ENCODE measurements at regions not wholly inside any gene's neighbourhood (a gene's known extent, or its start where the extent isn't known, plus 50 kb on each side); places are given as distances from the start of the nearest gene placed in this dataset.

- no peak for DNase-seq
Observed at GRCh38 chr11:95545116-95545875, 244.3 kb downstream of the FAM76B start.

GRCh38 chr11:95544095-95544856 is 245.3 kb downstream of the FAM76B start:
- DNase-seq, result peak; percentile 87

GRCh38 chr11:95542868-95543551 is 246.6 kb downstream of the FAM76B start:
- no peak for DNase-seq

GRCh38 chr11:95541715-95542114 is 247.9 kb downstream of the FAM76B start:
- no peak for DNase-seq

- no peak for DNase-seq
Observed at GRCh38 chr11:95536047-95536690, 253.4 kb downstream of the FAM76B start.

- DNase-seq, result no peak
Observed at GRCh38 chr11:95534809-95535208, 254.8 kb downstream of the FAM76B start.

GRCh38 chr11:95534226-95534625 is 255.4 kb downstream of the FAM76B start:
- no peak for DNase-seq

GRCh38 chr11:95531116-95531515 is 258.5 kb downstream of the FAM76B start:
- no peak for DNase-seq

- DNase-seq, result no peak
Observed at GRCh38 chr11:95524314-95525036, 265.1 kb downstream of the FAM76B start.

GRCh38 chr11:95522874-95523273 is 266.7 kb downstream of the FAM76B start:
- DNase-seq, result no peak

GRCh38 chr11:95521862-95522261 is 267.7 kb downstream of the FAM76B start:
- DNase-seq, result no peak

- DNase-seq, result peak; percentile 90
Observed at GRCh38 chr11:95521133-95521542, 268.4 kb downstream of the FAM76B start.

- DNase-seq, result peak; percentile 54
Observed at GRCh38 chr11:95520369-95521132, 269.0 kb downstream of the FAM76B start.

GRCh38 chr11:95519912-95520311 is 269.7 kb downstream of the FAM76B start:
- DNase-seq, result no peak

GRCh38 chr11:95517453-95517852 is 272.1 kb downstream of the FAM76B start:
- no peak for DNase-seq

- DNase-seq, result peak; percentile 42
Observed at GRCh38 chr11:95516786-95517185, 272.8 kb downstream of the FAM76B start.

- DNase-seq, result no peak
Observed at GRCh38 chr11:95516175-95516574, 273.4 kb downstream of the FAM76B start.

GRCh38 chr11:95515371-95515770 is 274.2 kb downstream of the FAM76B start:
- no peak for DNase-seq

- DNase-seq, result no peak
Observed at GRCh38 chr11:95514416-95515110, 275.0 kb downstream of the FAM76B start.

GRCh38 chr11:95512682-95513081 is 276.9 kb downstream of the FAM76B start:
- DNase-seq, result peak; percentile 90

GRCh38 chr11:95512177-95512576 is 277.4 kb downstream of the FAM76B start:
- DNase-seq, result peak; percentile 72

All from NCI-H226 (cell line).